AG09319 (cell line): ENCODE measurements at regions not wholly inside any gene's neighbourhood (a gene's known extent, or its start where the extent isn't known, plus 50 kb on each side); places are given as distances from the start of the nearest gene placed in this dataset.
"Not testable (repeated sequence)": the region's sequence is repeated elsewhere in the genome, so short reads cannot be mapped to it uniquely, and the experiment has no call there.

Source experiments
- DNase-seq: peaks from one replicate; pipeline ENCODE4 v3.0.0-alpha.2; 2010; ENCODE audit warnings: low read depth; ENCODE audit errors: extremely low read depth
- TF ChIP-seq, protein P1 (sequence below): IDR thresholded peaks from 2 replicates; pipeline ENCODE4 v1.5.1; 2011; ENCODE audit warnings: low read depth, mild to moderate bottlenecking, inconsistent platforms, low read length, moderate library complexity

GRCh38 chr2:219875036-219875435, 247.6 kb downstream of the SLC4A3 start:
- TF ChIP-seq, protein P1, sequence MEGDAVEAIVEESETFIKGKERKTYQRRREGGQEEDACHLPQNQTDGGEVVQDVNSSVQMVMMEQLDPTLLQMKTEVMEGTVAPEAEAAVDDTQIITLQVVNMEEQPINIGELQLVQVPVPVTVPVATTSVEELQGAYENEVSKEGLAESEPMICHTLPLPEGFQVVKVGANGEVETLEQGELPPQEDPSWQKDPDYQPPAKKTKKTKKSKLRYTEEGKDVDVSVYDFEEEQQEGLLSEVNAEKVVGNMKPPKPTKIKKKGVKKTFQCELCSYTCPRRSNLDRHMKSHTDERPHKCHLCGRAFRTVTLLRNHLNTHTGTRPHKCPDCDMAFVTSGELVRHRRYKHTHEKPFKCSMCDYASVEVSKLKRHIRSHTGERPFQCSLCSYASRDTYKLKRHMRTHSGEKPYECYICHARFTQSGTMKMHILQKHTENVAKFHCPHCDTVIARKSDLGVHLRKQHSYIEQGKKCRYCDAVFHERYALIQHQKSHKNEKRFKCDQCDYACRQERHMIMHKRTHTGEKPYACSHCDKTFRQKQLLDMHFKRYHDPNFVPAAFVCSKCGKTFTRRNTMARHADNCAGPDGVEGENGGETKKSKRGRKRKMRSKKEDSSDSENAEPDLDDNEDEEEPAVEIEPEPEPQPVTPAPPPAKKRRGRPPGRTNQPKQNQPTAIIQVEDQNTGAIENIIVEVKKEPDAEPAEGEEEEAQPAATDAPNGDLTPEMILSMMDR: no peak
- no peak for DNase-seq

DNA sequence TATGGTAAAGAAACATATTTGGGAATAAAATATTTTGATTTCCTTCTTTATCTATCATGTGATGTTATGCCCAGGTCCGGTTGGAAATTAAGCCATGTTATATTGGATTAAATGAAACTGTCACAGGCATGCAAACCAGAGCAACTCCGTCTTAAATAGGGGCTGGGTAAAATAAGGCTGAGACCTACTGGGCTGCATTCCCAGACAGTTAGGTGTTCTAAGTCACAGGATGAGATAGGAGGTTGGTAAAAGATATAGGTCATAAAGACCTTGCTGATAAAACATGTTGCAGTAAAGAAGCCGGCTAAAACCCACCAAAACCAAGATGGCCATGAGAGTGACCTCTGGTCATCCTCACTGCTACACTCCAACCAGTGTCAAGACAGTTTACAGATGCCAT, 248.6 kb downstream of the SLC4A3 start:
- DNase-seq: not testable (repeated sequence)

DNA sequence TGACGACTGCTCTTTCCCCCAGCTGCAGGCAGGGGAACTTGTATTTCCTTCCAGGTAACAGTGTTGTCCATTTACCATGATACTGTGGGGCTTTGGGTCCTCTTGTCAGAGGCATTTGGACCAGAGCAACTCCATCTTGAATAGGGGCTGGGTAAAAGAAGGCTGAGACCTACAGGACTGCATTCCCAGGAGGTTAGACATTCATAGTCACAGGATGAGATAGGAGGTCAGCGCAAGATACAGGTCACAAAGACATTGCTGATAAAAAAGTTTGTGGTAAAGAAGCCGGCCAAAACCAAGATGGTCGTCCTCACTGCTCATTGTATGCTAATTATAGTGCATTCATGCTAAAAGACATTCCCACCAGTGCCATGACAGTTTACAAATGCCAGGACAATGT, 249.5 kb downstream of the SLC4A3 start:
- TF ChIP-seq, protein P1: no peak
- DNase-seq: no peak

GRCh38 chr2:219877728-219878127, 250.3 kb downstream of the SLC4A3 start:
- DNase-seq: no peak

GRCh38 chr2:219878516-219878915, 251.1 kb downstream of the SLC4A3 start:
- no peak for DNase-seq
- TF ChIP-seq, protein P1: no peak

More at GRCh38 chr2:219877728-219878127, 250.3 kb downstream of the SLC4A3 start:
- TF ChIP-seq, protein P1: no peak

GRCh38 chr2:219881851-219882250, 254.4 kb downstream of the SLC4A3 start:
- TF ChIP-seq, protein P1: no peak
- no peak for DNase-seq

DNA sequence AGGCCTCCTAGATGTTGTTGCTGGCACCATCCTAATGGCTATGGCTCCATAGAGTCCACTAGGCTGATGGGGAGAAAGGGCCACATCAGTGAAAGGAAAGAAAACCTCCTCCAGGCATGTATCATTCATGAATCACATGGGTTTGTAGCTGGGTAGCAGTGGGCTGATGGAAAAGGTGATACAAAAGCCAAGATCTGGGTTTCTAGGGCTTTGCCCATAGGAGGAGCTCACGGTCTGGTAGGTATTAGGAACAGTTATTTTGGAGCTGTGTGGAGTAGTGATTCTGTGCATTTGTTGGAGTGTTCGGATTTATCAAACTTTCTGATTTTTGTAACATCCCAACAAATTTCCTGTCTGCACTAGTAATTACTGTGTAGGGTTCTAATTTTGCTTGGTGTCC, 259.2 kb downstream of the SLC4A3 start:
- no peak for DNase-seq
- TF ChIP-seq, protein P1: peak; percentile 44

GRCh38 chr2:219887870-219888269, 260.4 kb downstream of the SLC4A3 start:
- TF ChIP-seq, protein P1: no peak
- no peak for DNase-seq
